IPS-20b (cell line): ENCODE measurements at regions not wholly inside any gene's neighbourhood (a gene's known extent, or its start where the extent isn't known, plus 50 kb on each side); places are given as distances from the start of the nearest gene placed in this dataset.

ENCODE experiments used
- H3K27ac ChIP-seq: one replicate; pipeline ENCODE4 v1.5.1; 2013; ENCODE audit warnings: low read length
- H3K27me3 ChIP-seq: 2 replicates; pipeline ENCODE4 v1.6.1; 2013; ENCODE audit warnings: mild to moderate bottlenecking, low read length, inconsistent platforms; ENCODE audit not compliant: insufficient read depth
- H3K36me3 ChIP-seq: 2 replicates; pipeline ENCODE4 v1.6.1; 2013; ENCODE audit warnings: low read depth, mild to moderate bottlenecking, inconsistent platforms, low read length, moderate library complexity; ENCODE audit not compliant: insufficient read depth
- H3K4me1 ChIP-seq: 2 replicates; pipeline ENCODE4 v1.6.1; 2013; ENCODE audit warnings: mild to moderate bottlenecking, control low read depth, inconsistent platforms, low read length, moderate library complexity; ENCODE audit not compliant: insufficient read depth
- H3K4me3 ChIP-seq: 2 replicates; pipeline ENCODE4 v1.5.1; 2013; ENCODE audit warnings: mild to moderate bottlenecking, low read length, inconsistent platforms
- H3K9ac ChIP-seq: 2 replicates; pipeline ENCODE4 v1.6.1; 2013; ENCODE audit warnings: low read depth, mild to moderate bottlenecking, inconsistent platforms, low read length, moderate library complexity
- H3K9me3 ChIP-seq: 2 replicates; pipeline ENCODE4 v1.6.1; 2013; ENCODE audit warnings: mild to moderate bottlenecking, low read depth, low read length, inconsistent platforms; ENCODE audit not compliant: insufficient read depth

DNA sequence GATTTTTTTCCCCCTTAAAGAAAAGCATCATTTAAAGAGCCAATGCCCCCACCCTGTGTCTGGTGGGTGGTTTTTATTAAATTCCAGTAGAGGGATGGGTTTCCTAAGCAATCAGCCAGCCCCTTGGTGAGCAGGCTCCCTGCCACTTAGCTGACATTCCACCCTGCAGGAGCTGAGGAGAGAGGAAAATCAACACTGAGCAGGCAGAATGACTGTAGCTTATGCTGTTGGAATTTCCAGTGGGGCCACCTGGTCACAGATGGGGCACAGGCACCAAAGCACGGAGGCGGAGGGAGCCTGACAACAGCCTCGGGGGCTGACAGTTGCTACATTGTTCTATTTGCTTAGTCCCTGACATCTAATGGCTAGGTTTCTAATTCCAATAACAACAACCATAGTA is 127.7 kb downstream of the TMEM30B start:
- no peaks in the 10 kb centered on the region for H3K9me3 ChIP-seq
- no peaks in the 10 kb centered on the region for H3K27me3 ChIP-seq
- H3K27ac ChIP-seq: no peak overlapping the region
- no peaks in the 10 kb centered on the region for H3K36me3 ChIP-seq
- no peak overlapping the region for H3K4me3 ChIP-seq
- peaks cover 17% of the 10 kb centered on the region for H3K4me1 ChIP-seq
- H3K9ac ChIP-seq: no peak overlapping the region

DNA sequence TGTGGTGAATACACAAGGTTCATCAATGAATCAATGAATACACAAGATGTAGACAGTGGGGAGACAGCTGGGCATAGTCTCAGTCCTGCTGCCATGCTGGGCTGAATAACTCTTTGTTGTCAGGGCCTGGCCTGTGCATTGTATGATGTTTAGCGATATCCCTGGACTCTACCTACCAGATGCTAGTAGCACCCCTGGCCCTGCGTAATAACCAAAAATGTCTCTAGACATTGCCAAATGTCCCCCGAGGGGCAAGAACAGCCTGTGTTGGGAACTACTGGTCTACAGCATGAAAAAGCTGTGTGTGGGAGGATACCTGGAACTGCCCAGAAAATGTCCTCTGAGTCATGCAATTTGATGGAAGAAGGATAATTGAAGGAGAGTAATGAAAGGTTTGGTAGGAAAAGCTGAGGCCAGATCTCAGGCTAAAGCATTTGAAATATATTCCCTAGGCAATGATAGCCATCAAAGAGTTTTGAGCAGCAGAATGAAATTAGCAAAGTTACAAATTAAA is 128.2 kb downstream of the TMEM30B start:
- Histone ChIP-seq H3K9me3 (no peaks in the 10 kb centered on the region), H3K36me3 (no peaks in the 10 kb centered on the region), H3K4me1 (peaks cover 17% of the 10 kb centered on the region), H3K27me3 (no peaks in the 10 kb centered on the region), H3K9ac (no peak overlapping the region), H3K4me3 (no peak overlapping the region), H3K27ac (no peak overlapping the region)

DNA sequence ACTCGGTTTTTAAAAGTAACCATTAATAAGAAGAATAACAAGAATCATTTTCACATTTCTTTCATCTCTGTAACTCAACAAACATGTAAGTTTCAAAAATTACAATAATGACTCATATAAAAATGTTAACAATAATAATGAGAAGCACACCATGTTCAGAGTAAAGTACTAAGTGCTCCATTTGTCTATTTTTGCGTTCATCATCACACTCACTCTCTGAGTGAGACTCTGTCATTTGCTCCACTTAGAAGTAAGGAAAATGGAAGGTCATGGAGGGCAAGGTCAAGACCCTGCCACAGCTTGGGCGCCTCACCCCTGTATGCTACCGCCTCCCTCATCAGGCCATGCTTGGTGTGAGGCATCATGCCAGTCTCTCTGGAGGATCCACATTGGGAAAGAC is 129.9 kb downstream of the TMEM30B start:
- Histone ChIP-seq H3K9me3 (no peaks in the 10 kb centered on the region), H3K27ac (no peak overlapping the region), H3K27me3 (no peaks in the 10 kb centered on the region), H3K4me3 (no peak overlapping the region), H3K36me3 (no peaks in the 10 kb centered on the region), H3K9ac (no peak overlapping the region), H3K4me1 (peaks cover 17% of the 10 kb centered on the region)

DNA sequence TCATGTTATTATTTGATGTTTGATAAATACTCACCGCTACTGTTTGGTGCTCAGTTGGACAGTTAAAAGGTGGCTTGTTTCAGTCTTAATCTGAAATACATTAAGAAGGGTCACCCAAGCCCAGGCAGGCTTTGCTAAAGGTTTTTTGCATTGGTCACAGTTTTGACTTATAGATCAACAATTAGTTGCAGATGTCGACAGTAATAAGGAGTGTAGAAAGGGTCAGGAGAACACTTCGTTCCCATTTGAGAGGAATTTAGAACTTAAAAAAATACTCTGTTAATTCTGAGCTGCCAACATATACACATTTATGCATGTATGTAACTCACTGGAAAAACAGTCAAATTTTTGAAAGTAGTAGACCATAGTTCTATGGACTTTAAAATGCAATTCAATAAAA is 130.3 kb downstream of the TMEM30B start:
- no peaks in the 10 kb centered on the region for H3K27me3 ChIP-seq
- H3K9ac ChIP-seq: no peak overlapping the region
- H3K36me3 ChIP-seq: no peaks in the 10 kb centered on the region
- H3K4me1 ChIP-seq: peaks cover 17% of the 10 kb centered on the region
- no peak overlapping the region for H3K27ac ChIP-seq
- no peak overlapping the region for H3K4me3 ChIP-seq
- H3K9me3 ChIP-seq: no peaks in the 10 kb centered on the region

DNA sequence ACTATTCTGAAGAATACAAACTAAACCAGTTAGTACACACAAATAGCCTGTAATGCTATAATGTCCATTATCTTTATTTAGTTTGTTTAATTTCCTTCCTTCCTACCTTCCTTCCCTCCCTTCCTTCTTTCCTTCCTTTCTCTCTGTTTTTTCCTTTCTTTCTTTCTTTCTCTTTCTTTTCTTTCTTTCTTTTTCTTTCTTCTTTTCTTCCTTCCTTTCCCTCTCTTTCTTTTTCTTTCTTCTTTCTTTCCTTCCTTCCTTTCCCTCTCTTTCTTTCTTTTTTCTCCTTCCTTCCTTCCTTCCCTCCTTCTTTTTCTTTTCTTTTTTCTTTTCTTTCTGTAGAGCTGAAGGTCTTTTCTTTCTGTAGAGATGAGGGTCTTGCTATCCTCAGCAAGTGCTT is 131.2 kb downstream of the TMEM30B start:
- peaks cover 2% of the 10 kb centered on the region; the same call in 1 of the 2 replicates for H3K9me3 ChIP-seq
- no peak overlapping the region for H3K4me3 ChIP-seq
- peaks cover 17% of the 10 kb centered on the region for H3K4me1 ChIP-seq
- no peaks in the 10 kb centered on the region for H3K27me3 ChIP-seq
- H3K36me3 ChIP-seq: no peaks in the 10 kb centered on the region
- no peak overlapping the region for H3K9ac ChIP-seq
- H3K27ac ChIP-seq: no peak overlapping the region

DNA sequence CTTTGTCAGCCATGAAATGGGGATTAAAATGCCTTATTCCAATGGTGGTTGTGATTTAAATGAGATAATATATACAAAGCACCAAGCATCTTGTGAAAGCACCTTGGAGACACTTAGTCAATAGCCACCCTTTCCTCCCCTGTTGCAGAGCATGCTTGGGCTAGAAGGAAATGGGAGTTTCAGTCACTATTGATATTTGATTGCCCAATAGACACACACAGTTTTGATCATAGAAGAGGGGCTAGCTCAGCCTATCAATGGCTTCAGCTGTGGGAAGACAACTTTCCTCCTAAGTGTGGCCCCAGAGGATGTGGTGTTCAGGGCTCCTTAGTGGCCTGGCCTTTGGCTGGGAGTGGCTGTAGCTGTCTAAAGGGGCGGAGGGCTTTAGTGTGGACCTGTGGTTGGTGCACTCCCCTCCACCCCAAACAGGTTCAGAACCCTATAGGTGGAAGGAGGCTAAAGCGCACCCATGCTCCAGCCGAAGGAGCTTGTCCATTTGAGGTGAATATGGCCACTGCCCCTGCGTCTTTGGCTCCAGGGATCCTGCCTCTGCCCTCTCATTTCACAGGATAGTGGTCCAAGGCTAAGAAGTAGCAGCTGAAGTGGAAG is 132.3 kb downstream of the TMEM30B start:
- no peak overlapping the region for H3K9ac ChIP-seq
- peaks cover 10% of the 10 kb centered on the region for H3K4me1 ChIP-seq
- no peaks in the 10 kb centered on the region for H3K27me3 ChIP-seq
- no peaks in the 10 kb centered on the region for H3K36me3 ChIP-seq
- peaks cover 13% of the 10 kb centered on the region for H3K9me3 ChIP-seq
- H3K27ac ChIP-seq: no peak overlapping the region
- H3K4me3 ChIP-seq: no peak overlapping the region

DNA sequence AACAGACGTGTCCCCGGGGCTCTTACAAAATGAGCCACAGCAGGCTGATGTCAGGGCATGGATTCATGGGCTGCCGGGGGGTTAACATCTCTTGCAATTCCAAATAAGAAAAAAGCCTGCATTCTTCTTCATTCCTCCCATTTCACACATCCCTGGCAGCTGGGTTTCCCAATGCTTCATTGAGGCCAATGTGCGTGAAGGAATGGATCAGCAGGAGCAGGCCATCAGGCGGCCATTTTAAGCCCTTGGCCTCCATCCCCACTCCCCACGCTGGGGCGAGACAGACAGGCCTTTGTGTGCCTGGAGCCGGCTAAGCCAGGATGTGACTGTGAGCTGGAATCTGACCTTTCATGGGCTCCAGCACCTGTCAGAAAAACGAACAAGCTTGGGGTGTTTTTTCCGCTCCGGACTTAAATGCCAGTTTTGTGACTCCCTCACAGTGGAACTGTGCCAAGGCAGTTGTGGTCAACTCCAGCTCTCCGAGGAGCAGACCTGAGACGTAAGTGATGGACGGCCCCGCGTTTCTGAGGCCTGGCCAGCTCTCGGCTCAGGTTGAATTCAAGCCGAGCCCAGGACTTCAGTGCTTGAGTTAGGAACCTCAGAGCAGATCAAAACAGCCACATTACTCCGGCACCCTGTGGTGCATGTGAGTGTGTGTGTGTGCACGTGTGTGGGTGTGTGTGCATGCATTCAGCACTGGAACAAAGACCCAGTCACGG is 133.1 kb downstream of the TMEM30B start:
- no peaks in the 10 kb centered on the region for H3K27me3 ChIP-seq
- no peak overlapping the region for H3K9ac ChIP-seq
- H3K4me3 ChIP-seq: no peak overlapping the region
- no peak overlapping the region for H3K27ac ChIP-seq
- H3K36me3 ChIP-seq: no peaks in the 10 kb centered on the region
- peaks cover 4% of the 10 kb centered on the region for H3K4me1 ChIP-seq
- H3K9me3 ChIP-seq: peaks cover 20% of the 10 kb centered on the region

DNA sequence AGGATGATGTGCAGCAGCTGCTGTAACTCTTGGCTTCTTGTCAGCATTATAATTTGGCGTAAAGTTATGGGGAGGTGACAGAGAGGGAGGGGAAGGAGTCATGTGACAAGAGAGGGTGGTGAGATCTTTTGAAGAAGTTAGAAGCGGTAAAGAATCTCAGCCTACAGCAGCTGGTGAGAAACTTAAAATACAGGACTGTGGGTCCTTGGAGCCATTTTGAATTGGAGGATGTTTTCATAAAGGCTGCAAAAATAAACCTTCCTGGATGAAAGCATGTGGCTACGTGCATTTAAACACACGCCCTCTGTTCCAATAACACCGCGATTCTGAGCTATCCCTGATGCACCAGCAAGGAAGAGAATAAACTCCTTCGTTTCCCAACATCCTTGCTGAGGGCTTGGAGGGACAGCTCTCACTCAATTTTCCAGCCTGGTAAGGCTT is 133.7 kb downstream of the TMEM30B start:
- peaks cover 26% of the 10 kb centered on the region for H3K9me3 ChIP-seq

DNA sequence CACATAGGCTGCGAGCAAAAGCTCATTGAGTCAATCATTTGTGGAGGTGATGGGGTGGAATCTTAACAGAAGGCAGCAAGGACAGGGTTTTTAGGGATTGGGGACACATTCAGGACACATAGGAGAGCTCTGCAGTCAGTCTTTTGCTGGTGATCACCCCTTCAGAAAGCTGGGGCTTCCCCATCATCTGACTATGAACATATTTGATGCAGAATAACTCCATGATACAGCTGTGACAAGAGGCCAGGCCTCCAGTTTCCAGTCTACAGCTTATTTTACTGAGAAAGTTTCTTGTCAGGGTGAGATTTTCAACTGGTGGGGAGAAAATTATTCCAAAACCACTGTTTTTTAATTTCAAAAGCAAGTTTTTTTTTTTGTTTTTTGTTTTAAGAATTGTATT is 134.2 kb downstream of the TMEM30B start:
- H3K4me1 ChIP-seq: no peaks in the 10 kb centered on the region
- H3K9me3 ChIP-seq: peaks cover 28% of the 10 kb centered on the region
- H3K9ac ChIP-seq: no peak overlapping the region
- no peak overlapping the region for H3K27ac ChIP-seq
- H3K27me3 ChIP-seq: no peaks in the 10 kb centered on the region
- H3K36me3 ChIP-seq: no peaks in the 10 kb centered on the region
- H3K4me3 ChIP-seq: no peak overlapping the region

More for the DNA sequence above, 133.7 kb downstream of the TMEM30B start:
- Histone ChIP-seq H3K27me3 (no peaks in the 10 kb centered on the region), H3K36me3 (no peaks in the 10 kb centered on the region), H3K27ac (no peak overlapping the region), H3K4me3 (no peak overlapping the region), H3K4me1 (no peaks in the 10 kb centered on the region), H3K9ac (no peak overlapping the region)

DNA sequence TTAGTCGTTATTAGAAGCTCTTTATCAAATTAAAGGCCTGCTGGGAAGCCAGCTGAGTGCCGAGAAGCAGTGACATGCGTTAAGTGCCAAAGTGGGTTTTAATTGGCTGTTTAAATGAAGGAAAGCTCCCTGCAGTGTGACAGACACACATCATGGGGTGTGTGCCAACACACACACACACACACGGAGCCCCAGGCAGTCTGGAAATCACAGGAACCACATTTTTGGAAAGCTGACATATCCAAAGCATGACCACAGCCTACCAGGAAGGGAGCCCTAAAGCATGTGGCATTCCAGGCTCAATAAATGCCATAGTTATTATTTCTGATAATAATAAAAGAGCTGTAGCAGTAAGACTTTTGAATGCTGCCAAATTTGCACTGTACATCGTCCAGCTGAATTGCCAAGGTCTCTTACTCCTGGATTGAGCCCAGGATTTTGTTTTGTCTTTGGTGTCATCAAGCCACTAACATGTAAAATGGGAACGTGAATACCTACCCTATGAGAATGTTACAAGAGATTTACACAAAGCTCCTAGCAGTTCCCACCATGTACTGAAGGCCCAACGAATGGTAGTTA is 135.1 kb downstream of the TMEM30B start:
- H3K4me1 ChIP-seq: no peaks in the 10 kb centered on the region

DNA sequence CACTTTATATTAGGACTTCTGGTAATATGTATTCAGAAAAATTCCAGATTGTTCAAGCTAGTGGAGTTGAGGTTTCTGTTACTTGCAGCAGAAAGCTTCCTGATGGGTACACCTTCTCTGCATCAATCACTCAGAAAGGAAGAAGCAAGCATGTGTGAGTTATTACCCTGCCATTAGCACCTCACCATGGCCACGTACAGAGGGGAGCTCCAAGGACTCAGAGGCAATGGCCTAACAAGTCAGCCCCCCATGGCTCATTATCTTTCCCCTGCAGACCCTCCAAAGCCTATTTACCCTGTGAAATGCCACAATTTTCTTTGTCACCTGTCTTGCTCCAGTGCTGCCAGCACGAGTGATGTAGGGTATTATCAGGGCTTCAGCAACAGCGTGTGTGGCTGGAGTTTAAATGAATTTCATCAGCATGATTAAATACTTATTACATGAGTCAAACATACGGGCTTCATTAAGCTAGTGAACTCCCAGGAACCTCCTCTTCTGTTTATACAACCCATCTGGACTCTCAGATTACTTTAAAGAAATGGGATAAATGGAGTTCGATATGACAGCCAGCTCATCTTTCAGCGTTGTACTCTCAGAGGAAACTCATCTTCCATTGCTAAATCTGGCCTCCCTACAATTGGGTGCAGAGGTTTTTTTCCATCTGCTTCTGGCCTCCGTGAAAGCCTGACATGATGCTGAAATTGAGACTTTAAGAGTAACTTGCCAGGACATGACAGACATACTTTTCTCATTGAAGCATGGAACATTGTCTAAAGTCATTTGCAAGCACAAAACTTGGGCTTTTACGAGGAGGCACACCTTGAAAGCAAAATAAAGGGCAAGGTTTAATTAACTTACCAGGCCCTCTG is 135.9 kb downstream of the TMEM30B start:
- H3K4me1 ChIP-seq: no peaks in the 10 kb centered on the region
- no peak overlapping the region for H3K9ac ChIP-seq
- no peak overlapping the region for H3K4me3 ChIP-seq
- no peaks in the 10 kb centered on the region for H3K36me3 ChIP-seq
- no peaks in the 10 kb centered on the region for H3K27me3 ChIP-seq
- peaks cover 28% of the 10 kb centered on the region for H3K9me3 ChIP-seq
- H3K27ac ChIP-seq: no peak overlapping the region

More for the DNA sequence above, 135.1 kb downstream of the TMEM30B start:
- Histone ChIP-seq H3K9me3 (peaks cover 28% of the 10 kb centered on the region), H3K27ac (no peak overlapping the region), H3K27me3 (no peaks in the 10 kb centered on the region), H3K9ac (no peak overlapping the region), H3K4me3 (no peak overlapping the region), H3K36me3 (no peaks in the 10 kb centered on the region)
